Liver (tissue), 8 donors: ENCODE measurements at regions not wholly inside any gene's neighbourhood (a gene's known extent, or its start where the extent isn't known, plus 50 kb on each side); places are given as distances from the start of the nearest gene placed in this dataset.

Source experiments
- DNase-seq: peaks from one replicate; pipeline ENCODE4 v3.0.0-alpha.2; 2017; ENCODE audit warnings: low spot score
- H3K27ac ChIP-seq, 2 donors: one replicate each; pipeline ENCODE4 v1.7.0; 2013; ENCODE audit warnings: inconsistent platforms in 2 of 2, low read length in 2 of 2, control low read depth in 1 of 2, low read depth in 1 of 2, mild to moderate bottlenecking in 1 of 2
- H3K27me3 ChIP-seq, 4 donors: one replicate each; pipeline versions ENCODE4 v1.6.1 to v1.7.0; 2013; ENCODE audit warnings: low read length in 3 of 4, inconsistent platforms in 1 of 4, mild to moderate bottlenecking in 1 of 4, moderate library complexity in 1 of 4; ENCODE audit not compliant: control insufficient read depth in 4 of 4, insufficient read depth in 4 of 4
- H3K36me3 ChIP-seq, 4 donors: one replicate each; pipeline versions ENCODE4 v1.6.1 to v1.7.0; 2013; ENCODE audit warnings: low read length in 3 of 4, mild to moderate bottlenecking in 3 of 4, low read depth in 1 of 4, moderate library complexity in 1 of 4; ENCODE audit not compliant: control insufficient read depth in 4 of 4, insufficient read depth in 3 of 4
- H3K4me1 ChIP-seq, 4 donors: one replicate each; pipeline versions ENCODE4 v1.6.1 to v1.7.0; 2013; ENCODE audit warnings: low read length in 3 of 4, mild to moderate bottlenecking in 3 of 4, moderate library complexity in 1 of 4; ENCODE audit not compliant: control insufficient read depth in 4 of 4, insufficient read depth in 4 of 4
- H3K4me3 ChIP-seq, 3 donors: one replicate each; pipeline versions ENCODE4 v1.6.1 to v1.7.0; 2013; ENCODE audit warnings: low read length in 3 of 3, control low read depth in 1 of 3, low read depth in 1 of 3, mild to moderate bottlenecking in 1 of 3
- H3K9ac ChIP-seq, 2 donors: one replicate each; pipeline ENCODE4 v1.7.0; 2013; ENCODE audit warnings: low read length in 2 of 2, mild to moderate bottlenecking in 2 of 2, moderate library complexity in 2 of 2, control low read depth in 1 of 2, low read depth in 1 of 2
- H3K9me3 ChIP-seq, 4 donors: one replicate each; pipeline versions ENCODE4 v1.6.1 to v1.7.0; 2013; ENCODE audit warnings: low read length in 3 of 4; ENCODE audit not compliant: control insufficient read depth in 4 of 4
- EGR1 ChIP-seq, 2 donors: IDR thresholded peaks; 2 replicates each; pipeline ENCODE4 v1.6.1; 2016 to 2018; ENCODE audit warnings: antibody characterized with exemption in 2 of 2, low read depth in 2 of 2
- FOXA1 ChIP-seq: IDR thresholded peaks from 2 replicates; pipeline ENCODE4 v1.6.1; 2016; ENCODE audit warnings: antibody characterized with exemption
- GABPA ChIP-seq, 2 donors: IDR thresholded peaks in 1 of 2; conservative IDR thresholded peaks in 1 of 2; 2 replicates each; pipeline ENCODE4 v1.6.1; 2016; ENCODE audit warnings: antibody characterized with exemption in 2 of 2, mild to moderate bottlenecking in 1 of 2, moderate library complexity in 1 of 2
- HNF4A ChIP-seq, 2 donors: conservative IDR thresholded peaks; 2 replicates each; pipeline ENCODE4 v1.6.1; 2016; ENCODE audit warnings: antibody characterized with exemption in 2 of 2, mild to moderate bottlenecking in 2 of 2
- HNF4G ChIP-seq: IDR thresholded peaks from 2 replicates; pipeline ENCODE4 v1.6.1; 2016; ENCODE audit warnings: antibody characterized with exemption
- NR2F2 ChIP-seq: IDR thresholded peaks from 2 replicates; pipeline ENCODE4 v1.6.1; 2016; ENCODE audit warnings: antibody characterized with exemption
- RAD21 ChIP-seq, 2 donors: IDR thresholded peaks; 2 replicates each; pipeline ENCODE4 v1.6.1; 2016; ENCODE audit warnings: antibody characterized with exemption in 2 of 2, mild to moderate bottlenecking in 2 of 2
- RXRA ChIP-seq, 2 donors: IDR thresholded peaks; 2 replicates each; pipeline ENCODE4 v1.6.1; 2017 to 2018; ENCODE audit warnings: antibody characterized with exemption in 2 of 2, mild to moderate bottlenecking in 1 of 2
- SP1 ChIP-seq: IDR thresholded peaks from 2 replicates; pipeline ENCODE4 v1.6.1; 2018; ENCODE audit warnings: antibody characterized with exemption, mild to moderate bottlenecking
- TAF1 ChIP-seq: conservative IDR thresholded peaks from 2 replicates; pipeline ENCODE4 v1.6.1; 2016; ENCODE audit warnings: antibody characterized with exemption, mild to moderate bottlenecking
- YY1 ChIP-seq: IDR thresholded peaks from 2 replicates; pipeline ENCODE4 v1.6.1; 2016; ENCODE audit warnings: antibody characterized with exemption, mild to moderate bottlenecking
- ZBTB33 ChIP-seq: IDR thresholded peaks from 2 replicates; pipeline ENCODE4 v1.6.1; 2016; ENCODE audit warnings: antibody characterized with exemption
- WGBS: extraction: QIAGEN DNeasy Blood & Tissue Kit; methylation state at CpG from one replicate; pipeline ENCODE4 v1.1.7; 2013; 5-methylcytosine and 5-hydroxymethylcytosine counted together
- TF ChIP-seq, protein P1 (sequence below): IDR thresholded peaks from 2 replicates; pipeline ENCODE4 v1.6.1; 2016; ENCODE audit warnings: antibody characterized with exemption
- TF ChIP-seq, protein P2 (sequence below): fragments of 150-350 bp; IDR thresholded peaks from 2 replicates; pipeline ENCODE4 v1.5.1; 2017; ENCODE audit warnings: improper control_type of control experiment, low read depth, low read length; ENCODE audit not compliant: missing input control
- TF ChIP-seq, protein P3 (sequence below): IDR thresholded peaks from 2 replicates; pipeline ENCODE4 v1.6.1; 2016; ENCODE audit warnings: antibody characterized with exemption, mild to moderate bottlenecking
- donor health status: healthy.
- donor health status: healthy.
- donor health status: healthy.
- donor health status: healthy.
- donor health status: healthy.

DNA sequence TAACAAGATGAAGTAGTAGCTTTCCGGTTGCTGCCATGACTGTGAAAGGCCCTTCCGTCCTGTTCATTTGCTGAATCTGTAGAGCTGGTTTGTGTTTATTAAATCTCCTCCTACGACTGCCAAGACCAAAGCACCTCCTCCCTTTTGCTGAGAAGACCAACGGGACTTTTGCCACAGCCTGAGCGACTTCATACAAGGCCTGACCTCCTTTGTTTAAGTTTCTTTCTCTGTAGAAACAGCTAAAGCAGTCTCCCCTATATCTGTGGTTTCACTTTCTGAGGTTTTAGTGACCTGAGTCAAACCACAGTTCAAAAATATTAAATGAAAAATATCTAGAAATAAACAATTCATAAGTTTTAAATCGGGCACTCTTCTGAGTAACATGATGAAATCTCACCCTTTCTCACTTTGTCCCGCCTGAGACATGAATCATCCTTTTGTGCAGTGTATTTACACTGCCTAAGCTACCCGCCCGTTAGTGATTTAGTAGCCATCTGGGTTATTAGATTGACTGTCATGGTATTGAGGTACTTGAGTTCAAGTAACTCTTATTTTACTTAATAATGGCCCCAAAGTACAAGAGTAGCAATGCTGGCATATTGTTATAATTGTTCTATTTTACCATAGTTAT, 119.1 kb upstream of the LRRC4C start:
- TF ChIP-seq TAF1 (no peak), GABPA (IDR thresholded peaks at IDR 0.05 in 1 of 2, conservative IDR thresholded peaks at IDR 0.05 in 1 of 2) (no peak), NR2F2 (no peak), YY1 (no peak), RXRA (IDR thresholded peaks at IDR 0.05) (no peak), ZBTB33 (no peak)
- TF ChIP-seq, protein P1, sequence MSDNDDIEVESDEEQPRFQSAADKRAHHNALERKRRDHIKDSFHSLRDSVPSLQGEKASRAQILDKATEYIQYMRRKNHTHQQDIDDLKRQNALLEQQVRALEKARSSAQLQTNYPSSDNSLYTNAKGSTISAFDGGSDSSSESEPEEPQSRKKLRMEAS, result no peak
- TF ChIP-seq, protein P2, sequence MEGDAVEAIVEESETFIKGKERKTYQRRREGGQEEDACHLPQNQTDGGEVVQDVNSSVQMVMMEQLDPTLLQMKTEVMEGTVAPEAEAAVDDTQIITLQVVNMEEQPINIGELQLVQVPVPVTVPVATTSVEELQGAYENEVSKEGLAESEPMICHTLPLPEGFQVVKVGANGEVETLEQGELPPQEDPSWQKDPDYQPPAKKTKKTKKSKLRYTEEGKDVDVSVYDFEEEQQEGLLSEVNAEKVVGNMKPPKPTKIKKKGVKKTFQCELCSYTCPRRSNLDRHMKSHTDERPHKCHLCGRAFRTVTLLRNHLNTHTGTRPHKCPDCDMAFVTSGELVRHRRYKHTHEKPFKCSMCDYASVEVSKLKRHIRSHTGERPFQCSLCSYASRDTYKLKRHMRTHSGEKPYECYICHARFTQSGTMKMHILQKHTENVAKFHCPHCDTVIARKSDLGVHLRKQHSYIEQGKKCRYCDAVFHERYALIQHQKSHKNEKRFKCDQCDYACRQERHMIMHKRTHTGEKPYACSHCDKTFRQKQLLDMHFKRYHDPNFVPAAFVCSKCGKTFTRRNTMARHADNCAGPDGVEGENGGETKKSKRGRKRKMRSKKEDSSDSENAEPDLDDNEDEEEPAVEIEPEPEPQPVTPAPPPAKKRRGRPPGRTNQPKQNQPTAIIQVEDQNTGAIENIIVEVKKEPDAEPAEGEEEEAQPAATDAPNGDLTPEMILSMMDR, result no peak
- H3K4me1 ChIP-seq, result no peaks in the 10 kb centered on the region
- H3K27ac ChIP-seq, result no peak overlapping the region
- no peaks in the 10 kb centered on the region for H3K27me3 ChIP-seq
- H3K4me3 ChIP-seq, result no peak overlapping the region
- 75% methylated on average over 9 of the region's 9 CpGs for WGBS
- no peak for DNase-seq
- H3K9me3 ChIP-seq, result no peaks in the 10 kb centered on the region
- H3K36me3 ChIP-seq, result no peaks in the 10 kb centered on the region
- no peak overlapping the region for H3K9ac ChIP-seq

DNA sequence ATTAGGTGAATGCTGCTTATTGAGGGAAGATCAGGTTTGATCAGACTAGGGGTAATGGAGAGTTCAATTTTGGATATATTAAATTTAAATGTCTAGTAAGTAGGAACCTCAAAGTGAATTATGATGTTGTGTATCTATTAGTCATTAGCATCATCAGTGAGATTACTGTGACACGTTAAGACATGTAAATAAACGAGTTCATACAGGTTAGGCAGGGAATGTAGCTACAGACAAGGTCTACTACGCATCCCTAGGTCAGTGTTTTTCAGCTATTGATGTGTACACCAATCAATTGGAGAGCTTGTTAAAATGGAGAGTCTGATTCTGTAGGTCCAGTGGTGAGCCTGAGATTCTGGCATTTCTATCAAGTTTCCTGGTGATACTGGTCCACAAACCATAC, 120.1 kb upstream of the LRRC4C start:
- peaks cover 0 to 3% (median 0%) of the 10 kb centered on the region in 4 donors for H3K9me3 ChIP-seq
- no peak overlapping the region for H3K27ac ChIP-seq
- H3K27me3 ChIP-seq, result no peaks in the 10 kb centered on the region
- TF ChIP-seq NR2F2 (no peak), HNF4G (no peak), FOXA1 (no peak), EGR1 (IDR thresholded peaks at IDR 0.05; ENCODE audit: low read depth in 2 of 2) (no peak), RAD21 (IDR thresholded peaks at IDR 0.05) (no peak), ZBTB33 (no peak), YY1 (no peak), SP1 (no peak), GABPA (IDR thresholded peaks at IDR 0.05 in 1 of 2, conservative IDR thresholded peaks at IDR 0.05 in 1 of 2) (no peak), TAF1 (no peak), RXRA (IDR thresholded peaks at IDR 0.05) (no peak), HNF4A (conservative IDR thresholded peaks at IDR 0.05) (no peak)
- TF ChIP-seq, protein P2, result no peak
- TF ChIP-seq, protein P3, sequence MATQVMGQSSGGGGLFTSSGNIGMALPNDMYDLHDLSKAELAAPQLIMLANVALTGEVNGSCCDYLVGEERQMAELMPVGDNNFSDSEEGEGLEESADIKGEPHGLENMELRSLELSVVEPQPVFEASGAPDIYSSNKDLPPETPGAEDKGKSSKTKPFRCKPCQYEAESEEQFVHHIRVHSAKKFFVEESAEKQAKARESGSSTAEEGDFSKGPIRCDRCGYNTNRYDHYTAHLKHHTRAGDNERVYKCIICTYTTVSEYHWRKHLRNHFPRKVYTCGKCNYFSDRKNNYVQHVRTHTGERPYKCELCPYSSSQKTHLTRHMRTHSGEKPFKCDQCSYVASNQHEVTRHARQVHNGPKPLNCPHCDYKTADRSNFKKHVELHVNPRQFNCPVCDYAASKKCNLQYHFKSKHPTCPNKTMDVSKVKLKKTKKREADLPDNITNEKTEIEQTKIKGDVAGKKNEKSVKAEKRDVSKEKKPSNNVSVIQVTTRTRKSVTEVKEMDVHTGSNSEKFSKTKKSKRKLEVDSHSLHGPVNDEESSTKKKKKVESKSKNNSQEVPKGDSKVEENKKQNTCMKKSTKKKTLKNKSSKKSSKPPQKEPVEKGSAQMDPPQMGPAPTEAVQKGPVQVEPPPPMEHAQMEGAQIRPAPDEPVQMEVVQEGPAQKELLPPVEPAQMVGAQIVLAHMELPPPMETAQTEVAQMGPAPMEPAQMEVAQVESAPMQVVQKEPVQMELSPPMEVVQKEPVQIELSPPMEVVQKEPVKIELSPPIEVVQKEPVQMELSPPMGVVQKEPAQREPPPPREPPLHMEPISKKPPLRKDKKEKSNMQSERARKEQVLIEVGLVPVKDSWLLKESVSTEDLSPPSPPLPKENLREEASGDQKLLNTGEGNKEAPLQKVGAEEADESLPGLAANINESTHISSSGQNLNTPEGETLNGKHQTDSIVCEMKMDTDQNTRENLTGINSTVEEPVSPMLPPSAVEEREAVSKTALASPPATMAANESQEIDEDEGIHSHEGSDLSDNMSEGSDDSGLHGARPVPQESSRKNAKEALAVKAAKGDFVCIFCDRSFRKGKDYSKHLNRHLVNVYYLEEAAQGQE, result no peak
- H3K36me3 ChIP-seq, result no peaks in the 10 kb centered on the region
- no peak overlapping the region for H3K4me3 ChIP-seq
- H3K9ac ChIP-seq, result no peak overlapping the region
- 69% methylated on average over 3 of the region's 3 CpGs for WGBS
- no peak for DNase-seq
- H3K4me1 ChIP-seq, result no peaks in the 10 kb centered on the region
